HepG2 (cell line): ENCODE measurements at regions not wholly inside any gene's neighbourhood (a gene's known extent, or its start where the extent isn't known, plus 50 kb on each side); places are given as distances from the start of the nearest gene placed in this dataset.

Experiments
- ARNT2 ChIP-seq: sonication (generic); formaldehyde crosslinking; IDR thresholded peaks from 2 replicates; pipeline ENCODE4 v1.8.0; 2022; ENCODE audit warnings: mild to moderate bottlenecking, low read depth, missing genetic modification reagents, moderate library complexity
- CBX5 ChIP-seq: sonication (generic); formaldehyde crosslinking; IDR thresholded peaks from 2 replicates; pipeline ENCODE4 v1.4.0; 2020; ENCODE audit warnings: missing genetic modification reagents, borderline replicate concordance
- HNRNPL ChIP-seq: fragments of 200-400 bp; formaldehyde crosslinking; IDR thresholded peaks from 2 replicates; pipeline ENCODE4 v1.6.1; 2017; ENCODE audit warnings: mild to moderate bottlenecking, low read depth, low read length
- HOXA5 ChIP-seq: sonication (generic); formaldehyde crosslinking; IDR thresholded peaks from 2 replicates; pipeline ENCODE4 v1.4.0; 2020; ENCODE audit warnings: missing genetic modification reagents
- HOXD1 ChIP-seq: sonication (generic); formaldehyde crosslinking; IDR thresholded peaks from 2 replicates; pipeline ENCODE4 v1.5.0; 2020; ENCODE audit warnings: missing genetic modification reagents
- KDM3A ChIP-seq: IDR thresholded peaks from 2 replicates; pipeline ENCODE4 v1.6.1; 2018; ENCODE audit warnings: low read depth, missing compliant biosample characterization
- MIER2 ChIP-seq: IDR thresholded peaks from 2 replicates; pipeline ENCODE4 v1.6.1; 2016; ENCODE audit warnings: missing biosample characterization, missing genetic modification reagents
- SAP130 ChIP-seq: IDR thresholded peaks from 2 replicates; pipeline ENCODE4 v1.6.1; 2016; ENCODE audit warnings: low read depth
- TP53 ChIP-seq: sonication (generic); formaldehyde crosslinking; conservative IDR thresholded peaks from 2 replicates; pipeline ENCODE4 v1.4.0; 2020; ENCODE audit warnings: missing genetic modification reagents
- WIZ ChIP-seq: sonication (generic); formaldehyde crosslinking; IDR thresholded peaks from 2 replicates; pipeline ENCODE4 v1.5.1; 2020; ENCODE audit warnings: mild to moderate bottlenecking, missing genetic modification reagents
- ZBTB3 ChIP-seq: sonication (generic); formaldehyde crosslinking; IDR thresholded peaks from 2 replicates; pipeline ENCODE4 v1.4.0; 2020; ENCODE audit warnings: low read depth, mild to moderate bottlenecking, moderate library complexity, missing genetic modification reagents, borderline replicate concordance
- ZFY ChIP-seq: sonication (generic); formaldehyde crosslinking; IDR thresholded peaks from 2 replicates; pipeline ENCODE4 v1.4.0; 2020; ENCODE audit warnings: missing genetic modification reagents
- ZNF264 ChIP-seq: sonication (generic); formaldehyde crosslinking; IDR thresholded peaks from 2 replicates; pipeline ENCODE4 v1.4.0; 2020; ENCODE audit warnings: missing genetic modification reagents
- ZNF414 ChIP-seq: sonication (generic); formaldehyde crosslinking; IDR thresholded peaks from 2 replicates; pipeline ENCODE4 v1.5.0; 2020; ENCODE audit warnings: missing genetic modification reagents
- ZNF44 ChIP-seq: sonication (generic); formaldehyde crosslinking; IDR thresholded peaks from 2 replicates; pipeline ENCODE4 v1.5.1; 2020; ENCODE audit warnings: mild to moderate bottlenecking, missing genetic modification reagents
- ZNF530 ChIP-seq: sonication (generic); formaldehyde crosslinking; IDR thresholded peaks from 2 replicates; pipeline ENCODE4 v1.5.0; 2020; ENCODE audit warnings: low read depth, mild to moderate bottlenecking, missing genetic modification reagents
- ZNF616 ChIP-seq: sonication (generic); formaldehyde crosslinking; IDR thresholded peaks from 2 replicates; pipeline ENCODE4 v1.5.0; 2020; ENCODE audit warnings: low read depth, mild to moderate bottlenecking, missing genetic modification reagents
- ZNF816 ChIP-seq: sonication (generic); formaldehyde crosslinking; IDR thresholded peaks from 2 replicates; pipeline ENCODE4 v1.8.0; 2022; ENCODE audit warnings: missing genetic modification reagents, mild to moderate bottlenecking, borderline replicate concordance
- ZNF83 ChIP-seq: sonication (generic); formaldehyde crosslinking; IDR thresholded peaks from 2 replicates; pipeline ENCODE4 v1.4.0; 2020; ENCODE audit warnings: missing genetic modification reagents, mild to moderate bottlenecking, borderline replicate concordance
- TF ChIP-seq, protein P1 (sequence below): sonication (generic); formaldehyde crosslinking; IDR thresholded peaks from 2 replicates; pipeline ENCODE4 v1.9.0; 2021; ENCODE audit warnings: missing genetic modification reagents, borderline replicate concordance
- TF ChIP-seq, protein P2 (sequence below): sonication (generic); formaldehyde crosslinking; IDR thresholded peaks from 2 replicates; pipeline ENCODE4 v1.8.0; 2022; ENCODE audit warnings: mild to moderate bottlenecking, missing genetic modification reagents, borderline replicate concordance
- TF ChIP-seq, protein P3 (sequence below), 2 experiments: fragments of 450-650 bp in 1 of 2; sonication (generic) in 1 of 2; formaldehyde crosslinking; IDR thresholded peaks; 2 replicates each; pipeline versions ENCODE4 v1.5.0 to v1.8.0; 2020 to 2022; ENCODE audit warnings: mild to moderate bottlenecking in 1 of 2, missing genetic modification reagents in 1 of 2

GRCh38 chr20:25853718-25854388 is 157.2 kb upstream of the ZNF337 start (continued):
- TF ChIP-seq, protein P1, sequence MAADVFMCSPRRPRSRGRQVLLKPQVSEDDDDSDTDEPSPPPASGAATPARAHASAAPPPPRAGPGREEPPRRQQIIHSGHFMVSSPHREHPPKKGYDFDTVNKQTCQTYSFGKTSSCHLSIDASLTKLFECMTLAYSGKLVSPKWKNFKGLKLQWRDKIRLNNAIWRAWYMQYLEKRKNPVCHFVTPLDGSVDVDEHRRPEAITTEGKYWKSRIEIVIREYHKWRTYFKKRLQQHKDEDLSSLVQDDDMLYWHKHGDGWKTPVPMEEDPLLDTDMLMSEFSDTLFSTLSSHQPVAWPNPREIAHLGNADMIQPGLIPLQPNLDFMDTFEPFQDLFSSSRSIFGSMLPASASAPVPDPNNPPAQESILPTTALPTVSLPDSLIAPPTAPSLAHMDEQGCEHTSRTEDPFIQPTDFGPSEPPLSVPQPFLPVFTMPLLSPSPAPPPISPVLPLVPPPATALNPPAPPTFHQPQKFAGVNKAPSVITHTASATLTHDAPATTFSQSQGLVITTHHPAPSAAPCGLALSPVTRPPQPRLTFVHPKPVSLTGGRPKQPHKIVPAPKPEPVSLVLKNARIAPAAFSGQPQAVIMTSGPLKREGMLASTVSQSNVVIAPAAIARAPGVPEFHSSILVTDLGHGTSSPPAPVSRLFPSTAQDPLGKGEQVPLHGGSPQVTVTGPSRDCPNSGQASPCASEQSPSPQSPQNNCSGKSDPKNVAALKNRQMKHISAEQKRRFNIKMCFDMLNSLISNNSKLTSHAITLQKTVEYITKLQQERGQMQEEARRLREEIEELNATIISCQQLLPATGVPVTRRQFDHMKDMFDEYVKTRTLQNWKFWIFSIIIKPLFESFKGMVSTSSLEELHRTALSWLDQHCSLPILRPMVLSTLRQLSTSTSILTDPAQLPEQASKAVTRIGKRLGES, result 0 out of 2 replicates have a peak, but pooled peaks have one; percentile 64
- TF ChIP-seq ZBTB3 (0 out of 2 replicates have a peak, but pooled peaks have one; percentile 51), ZNF44 (peak; percentile 99), ZNF414 (peak; percentile 78; the same call in 1 of the 2 replicates), TP53 (CRISPR knock-in tag) (peak; percentile 81; the same call in 1 of the 2 replicates), ZNF816 (CRISPR knock-in tag) (0 out of 2 replicates have a peak, but pooled peaks have one; percentile 50), CBX5 (CRISPR knock-in tag) (0 out of 2 replicates have a peak, but pooled peaks have one; percentile 49), ZNF83 (peak; percentile 80; the same call in 1 of the 2 replicates), ZNF616 (CRISPR knock-in tag) (peak; percentile 33; the same call in 1 of the 2 replicates), ZNF264 (CRISPR knock-in tag) (peak; percentile 70; the same call in 1 of the 2 replicates), ZNF530 (CRISPR knock-in tag) (0 out of 2 replicates have a peak, but pooled peaks have one; percentile 12), HOXA5 (CRISPR knock-in tag) (peak; percentile 93), WIZ (CRISPR knock-in tag) (peak; percentile 78; the same call in 1 of the 2 replicates), HOXD1 (CRISPR knock-in tag) (peak; percentile 80), SAP130 (peak; percentile 80), ZFY (CRISPR knock-in tag) (peak; percentile 88), KDM3A (CRISPR knock-in tag) (peak; percentile 66), ARNT2 (CRISPR knock-in tag) (peak; percentile 50; the same call in 1 of the 2 replicates), HNRNPL (0 out of 2 replicates have a peak, but pooled peaks have one; percentile 5), MIER2 (CRISPR knock-in tag) (0 out of 2 replicates have a peak, but pooled peaks have one; percentile 41)
- TF ChIP-seq, protein P2, sequence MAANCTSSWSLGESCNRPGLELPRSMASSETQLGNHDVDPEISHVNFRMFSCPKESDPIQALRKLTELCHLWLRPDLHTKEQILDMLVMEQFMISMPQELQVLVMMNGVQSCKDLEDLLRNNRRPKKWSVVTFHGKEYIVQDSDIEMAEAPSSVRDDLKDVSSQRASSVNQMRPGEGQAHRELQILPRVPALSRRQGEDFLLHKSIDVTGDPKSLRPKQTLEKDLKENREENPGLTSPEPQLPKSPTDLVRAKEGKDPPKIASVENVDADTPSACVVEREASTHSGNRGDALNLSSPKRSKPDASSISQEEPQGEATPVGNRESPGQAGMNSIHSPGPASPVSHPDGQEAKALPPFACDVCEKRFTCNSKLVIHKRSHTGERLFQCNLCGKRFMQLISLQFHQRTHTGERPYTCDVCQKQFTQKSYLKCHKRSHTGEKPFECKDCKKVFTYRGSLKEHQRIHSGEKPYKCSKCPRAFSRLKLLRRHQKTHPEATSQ (CRISPR knock-in tag), result peak; percentile 93; the same call in 1 of the 2 replicates
- TF ChIP-seq, protein P3, sequence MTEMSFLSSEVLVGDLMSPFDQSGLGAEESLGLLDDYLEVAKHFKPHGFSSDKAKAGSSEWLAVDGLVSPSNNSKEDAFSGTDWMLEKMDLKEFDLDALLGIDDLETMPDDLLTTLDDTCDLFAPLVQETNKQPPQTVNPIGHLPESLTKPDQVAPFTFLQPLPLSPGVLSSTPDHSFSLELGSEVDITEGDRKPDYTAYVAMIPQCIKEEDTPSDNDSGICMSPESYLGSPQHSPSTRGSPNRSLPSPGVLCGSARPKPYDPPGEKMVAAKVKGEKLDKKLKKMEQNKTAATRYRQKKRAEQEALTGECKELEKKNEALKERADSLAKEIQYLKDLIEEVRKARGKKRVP (CRISPR knock-in tag; IDR thresholded peaks at IDR 0.05), result 0 out of 4 replicates have a peak, but pooled peaks of 1 of the 2 experiments have one; percentile 12
